Gastroesophageal sphincter (tissue), 4 donors: ENCODE measurements at regions not wholly inside any gene's neighbourhood (a gene's known extent, or its start where the extent isn't known, plus 50 kb on each side); places are given as distances from the start of the nearest gene placed in this dataset.
"Not testable (repeated sequence)": the region's sequence is repeated elsewhere in the genome, so short reads cannot be mapped to it uniquely, and the experiment has no call there.

Experiments
- ATAC-seq: fragments of 150-250 bp; one replicate; pipeline ENCODE4 v1.9.1; 2016; ENCODE audit warnings: mild to moderate bottlenecking, moderate library complexity
- H3K27ac ChIP-seq, 4 donors: fragments of 200-600 bp; sonication (generic) in 3 of 4; 1 replicate in 3 of 4; 2 replicates in 1 of 4; pipeline ENCODE4 v1.5.1; 2016 to 2019
- H3K27me3 ChIP-seq: fragments of 200-600 bp; sonication (generic); one replicate; pipeline ENCODE4 v1.5.1; 2019
- H3K36me3 ChIP-seq, 2 donors: fragments of 200-600 bp; sonication (generic); one replicate each; pipeline ENCODE4 v1.5.1; 2019; ENCODE audit warnings: control low read depth in 1 of 2
- H3K4me1 ChIP-seq, 3 donors: fragments of 200-600 bp; sonication (generic); 1 replicate in 2 of 3; 2 replicates in 1 of 3; pipeline ENCODE4 v1.5.1; 2016 to 2019; ENCODE audit warnings: control low read depth in 2 of 3
- H3K4me3 ChIP-seq, 2 donors: fragments of 200-600 bp; sonication (generic); one replicate each; pipeline ENCODE4 v1.5.1; 2019; ENCODE audit warnings: mild to moderate bottlenecking in 1 of 2, moderate library complexity in 1 of 2
- H3K9me3 ChIP-seq, 3 donors: fragments of 200-600 bp; sonication (generic); one replicate each; pipeline ENCODE4 v1.5.1; 2017 to 2019; ENCODE audit warnings: control low read depth in 2 of 3
- EP300 ChIP-seq: sonication (generic); formaldehyde crosslinking; IDR thresholded peaks from one replicate; pipeline ENCODE4 v1.6.1; 2017; ENCODE audit warnings: antibody characterized with exemption, mild to moderate bottlenecking
- POLR2A ChIP-seq, 2 donors: fragments of 450-650 bp; IDR thresholded peaks; one replicate each; pipeline ENCODE4 v1.6.1; 2017; ENCODE audit warnings: antibody characterized with exemption in 2 of 2, mild to moderate bottlenecking in 2 of 2, moderate library complexity in 1 of 2
- POLR2AphosphoS5 ChIP-seq: sonication (generic); formaldehyde crosslinking; IDR thresholded peaks from one replicate; pipeline ENCODE4 v1.6.1; 2017; ENCODE audit warnings: antibody characterized with exemption
- WGBS, 2 donors: methylation state at CpG; one replicate each; pipeline ENCODE4 v1.1.5; 2018; ENCODE audit warnings: low coverage in 1 of 2; 5-methylcytosine and 5-hydroxymethylcytosine counted together
- TF ChIP-seq, protein P1 (sequence below), 4 experiments: fragments of 200-600 bp in 2 of 4; fragments of 450-650 bp in 2 of 4; sonication (generic) in 1 of 4; IDR thresholded peaks; one replicate each; pipeline ENCODE4 v1.5.1; 2017 to 2019; ENCODE audit warnings: antibody characterized with exemption in 4 of 4, mild to moderate bottlenecking in 2 of 4, moderate library complexity in 2 of 4

DNA sequence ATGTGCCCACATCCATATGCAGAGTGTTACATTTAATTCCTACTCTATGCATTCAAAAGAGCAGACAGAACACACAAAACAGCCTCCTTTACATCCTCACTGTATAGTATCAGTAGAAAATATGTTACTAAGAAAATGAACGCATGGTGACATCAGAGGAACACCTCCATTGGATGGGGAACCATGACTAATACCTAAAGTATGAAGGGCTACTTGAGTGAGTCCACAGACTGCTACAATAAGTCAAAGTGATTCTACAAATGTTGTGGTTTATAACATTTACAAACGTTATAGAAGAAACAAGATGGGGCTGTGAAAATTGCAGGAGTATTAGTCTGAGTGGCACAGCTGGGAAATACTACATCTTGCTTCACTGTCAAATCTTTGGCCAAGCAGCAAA lies 1830.9 kb upstream of the PIK3C3 start:
- H3K4me1 ChIP-seq, result no peaks in the 10 kb centered on the region
- TF ChIP-seq POLR2A (IDR thresholded peaks at IDR 0.05), result no peak
- H3K27ac ChIP-seq, result no peak overlapping the region
- no peak overlapping the region for H3K4me3 ChIP-seq
- H3K36me3 ChIP-seq, result no peaks in the 10 kb centered on the region
- no peak for ATAC-seq
- H3K9me3 ChIP-seq, result no peaks in the 10 kb centered on the region
- H3K27me3 ChIP-seq, result no peaks in the 10 kb centered on the region
- 60 to 73% methylated on average over 2 of the region's 2 CpGs for WGBS, 2 donors

DNA sequence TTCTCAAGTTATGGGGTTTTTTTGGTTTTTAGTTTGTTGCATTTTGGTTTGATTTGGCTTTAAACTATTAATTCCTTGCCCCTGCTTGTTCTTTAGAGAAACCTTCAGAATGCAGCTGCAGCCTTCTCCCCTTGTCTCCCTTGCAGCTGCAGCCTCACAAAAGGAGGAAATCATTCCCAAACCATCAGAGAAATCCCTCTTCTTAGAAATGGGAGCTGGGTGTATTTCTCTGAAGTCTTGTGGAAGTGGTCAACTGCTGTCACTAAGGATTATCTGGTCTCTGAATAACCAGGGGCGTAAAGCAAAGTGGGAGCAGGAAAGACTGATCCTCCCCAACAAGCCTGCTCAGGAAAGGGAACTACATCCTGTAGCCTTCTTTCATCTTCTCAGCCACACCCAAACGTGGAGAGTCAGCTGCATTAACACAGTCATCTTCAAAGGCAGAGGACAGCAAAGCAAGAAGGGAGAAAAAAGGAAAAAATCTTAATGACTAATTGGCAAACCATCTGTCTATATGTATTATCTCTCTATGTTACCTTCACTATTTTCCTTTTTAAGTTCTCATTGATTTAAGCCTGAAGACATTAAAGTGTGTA lies 1834.1 kb upstream of the PIK3C3 start:
- H3K4me3 ChIP-seq, result no peak overlapping the region
- no peak overlapping the region for H3K27ac ChIP-seq
- ATAC-seq, result no peak
- H3K4me1 ChIP-seq, result no peaks in the 10 kb centered on the region
- H3K27me3 ChIP-seq, result no peaks in the 10 kb centered on the region
- TF ChIP-seq POLR2AphosphoS5 (no peak), EP300 (no peak), POLR2A (IDR thresholded peaks at IDR 0.05) (no peak)
- TF ChIP-seq, protein P1, sequence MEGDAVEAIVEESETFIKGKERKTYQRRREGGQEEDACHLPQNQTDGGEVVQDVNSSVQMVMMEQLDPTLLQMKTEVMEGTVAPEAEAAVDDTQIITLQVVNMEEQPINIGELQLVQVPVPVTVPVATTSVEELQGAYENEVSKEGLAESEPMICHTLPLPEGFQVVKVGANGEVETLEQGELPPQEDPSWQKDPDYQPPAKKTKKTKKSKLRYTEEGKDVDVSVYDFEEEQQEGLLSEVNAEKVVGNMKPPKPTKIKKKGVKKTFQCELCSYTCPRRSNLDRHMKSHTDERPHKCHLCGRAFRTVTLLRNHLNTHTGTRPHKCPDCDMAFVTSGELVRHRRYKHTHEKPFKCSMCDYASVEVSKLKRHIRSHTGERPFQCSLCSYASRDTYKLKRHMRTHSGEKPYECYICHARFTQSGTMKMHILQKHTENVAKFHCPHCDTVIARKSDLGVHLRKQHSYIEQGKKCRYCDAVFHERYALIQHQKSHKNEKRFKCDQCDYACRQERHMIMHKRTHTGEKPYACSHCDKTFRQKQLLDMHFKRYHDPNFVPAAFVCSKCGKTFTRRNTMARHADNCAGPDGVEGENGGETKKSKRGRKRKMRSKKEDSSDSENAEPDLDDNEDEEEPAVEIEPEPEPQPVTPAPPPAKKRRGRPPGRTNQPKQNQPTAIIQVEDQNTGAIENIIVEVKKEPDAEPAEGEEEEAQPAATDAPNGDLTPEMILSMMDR (IDR thresholded peaks at IDR 0.05), result no peak
- H3K9me3 ChIP-seq, result no peaks in the 10 kb centered on the region
- 17% methylated on average over 1 of the region's 2 CpGs; no CpG with 5 or more reads in 1 of the 2 donors for WGBS, 2 donors
- H3K36me3 ChIP-seq, result no peaks in the 10 kb centered on the region

DNA sequence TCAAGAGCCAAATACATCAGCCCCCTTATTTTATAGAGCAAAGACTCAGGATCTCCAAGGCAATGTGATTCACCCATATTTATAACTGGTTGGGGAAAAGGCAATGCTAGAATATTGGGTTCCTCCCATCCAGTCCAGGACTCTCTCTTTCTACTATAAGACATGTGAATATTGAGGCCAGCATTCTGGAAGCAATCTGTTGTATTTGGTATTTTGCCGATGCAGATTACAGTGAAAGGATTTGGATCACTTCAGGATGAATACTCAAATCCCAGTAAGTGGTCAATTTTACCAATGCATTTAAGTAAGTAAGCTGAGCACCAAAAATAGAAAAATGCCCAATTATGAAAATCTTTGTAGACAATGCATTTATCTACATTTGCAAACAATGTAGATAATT lies 1834.7 kb upstream of the PIK3C3 start:
- Histone ChIP-seq H3K9me3 (no peaks in the 10 kb centered on the region), H3K4me1 (no peaks in the 10 kb centered on the region), H3K4me3 (no peak overlapping the region), H3K27me3 (no peaks in the 10 kb centered on the region), H3K27ac (no peak overlapping the region), H3K36me3 (no peaks in the 10 kb centered on the region)
- TF ChIP-seq POLR2A (IDR thresholded peaks at IDR 0.05) (no peak), EP300 (no peak), POLR2AphosphoS5 (no peak)
- TF ChIP-seq, protein P1 (IDR thresholded peaks at IDR 0.05), result no peak
- ATAC-seq, result no peak
- 86 to 88% methylated on average over 1 of the region's 1 CpG for WGBS, 2 donors

- H3K4me1 ChIP-seq, H3K4me3 ChIP-seq, ATAC-seq, H3K27me3 ChIP-seq, H3K9me3 ChIP-seq, H3K27ac ChIP-seq, H3K36me3 ChIP-seq: not testable (repeated sequence)
- 77 to 78% methylated on average over 3 to 4 of the region's 10 CpGs for WGBS, 2 donors
Observed at GRCh38 chr18:40119581-40119980, 1835.5 kb upstream of the PIK3C3 start.

- H3K27ac ChIP-seq, result no peak overlapping the region
- WGBS, 2 donors, result 88 to 100% methylated on average over 3 of the region's 3 CpGs
- no peaks in the 10 kb centered on the region for H3K27me3 ChIP-seq
- TF ChIP-seq EP300 (no peak), POLR2A (IDR thresholded peaks at IDR 0.05) (no peak), POLR2AphosphoS5 (no peak)
- TF ChIP-seq, protein P1 (IDR thresholded peaks at IDR 0.05), result no peak
- ATAC-seq, result no peak
- no peak overlapping the region for H3K4me3 ChIP-seq
- peaks cover 0 to 6% (median 0%) of the 10 kb centered on the region in 3 donors for H3K4me1 ChIP-seq
- H3K9me3 ChIP-seq, result no peaks in the 10 kb centered on the region
- no peaks in the 10 kb centered on the region for H3K36me3 ChIP-seq
Observed at GRCh38 chr18:40110455-40110854, 1844.6 kb upstream of the PIK3C3 start.

- H3K27me3 ChIP-seq, result no peaks in the 10 kb centered on the region
- WGBS, 2 donors, result 31 to 70% methylated on average over 2 of the region's 2 CpGs
- ATAC-seq, result no peak
- H3K36me3 ChIP-seq, result no peaks in the 10 kb centered on the region
- H3K9me3 ChIP-seq, result no peaks in the 10 kb centered on the region
- H3K4me3 ChIP-seq, result no peak overlapping the region
- H3K27ac ChIP-seq, result no peak overlapping the region
- TF ChIP-seq POLR2A (IDR thresholded peaks at IDR 0.05), result no peak
- no peak for TF ChIP-seq EP300
- TF ChIP-seq POLR2AphosphoS5, result no peak
- TF ChIP-seq, protein P1 (IDR thresholded peaks at IDR 0.05), result no peak
- H3K4me1 ChIP-seq, result peaks cover 0 to 6% (median 0%) of the 10 kb centered on the region in 3 donors
Observed at GRCh38 chr18:40109252-40110049, 1845.6 kb upstream of the PIK3C3 start.
